ENCODE measurements at regions not wholly inside any gene's neighbourhood (a gene's known extent, or its start where the extent isn't known, plus 50 kb on each side); places are given as distances from the start of the nearest gene placed in this dataset.
A peak's percentile ranks its signal among the peaks of the same experiment; 100 is the strongest.

DNA sequence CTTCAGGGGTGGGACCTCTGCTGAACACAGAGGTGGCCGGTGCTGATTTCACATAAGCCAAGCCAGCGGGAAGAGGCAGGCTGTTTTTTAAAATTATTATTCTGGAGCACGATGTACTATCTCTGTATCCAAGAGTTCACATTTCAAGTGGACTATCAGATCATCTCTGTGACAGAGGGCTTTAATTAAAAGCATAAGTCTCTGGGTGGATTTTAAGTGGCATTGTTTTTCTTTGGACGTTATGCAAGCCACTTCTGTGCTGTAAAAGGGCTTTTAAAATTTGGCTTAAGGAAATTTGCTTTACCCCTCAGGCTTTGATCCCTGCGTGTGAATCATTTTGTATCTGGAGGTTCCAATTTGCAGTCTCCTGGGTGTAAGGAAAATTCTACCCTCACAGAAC, 124.7 kb downstream of the PALM2AKAP2 start:
- Histone ChIP-seq H3K79me2 (ENCODE audit: insufficient read depth, low read length) (no peaks in the 10 kb centered on the region), H3K27me3 (ENCODE audit: control insufficient read depth in 1 of 2, insufficient read depth in 2 of 2, low read length in 2 of 2) (no peaks in the 10 kb centered on the region; a peak in 1 of 5 replicates), H3K4me3 (replicated peaks in 1 of 3; ENCODE audit: insufficient read depth in 1 of 3, low read depth in 2 of 3, low read length in 3 of 3) (no peak overlapping the region), H3K4me1 (ENCODE audit: insufficient read depth, low read length) (peaks cover 46% of the 10 kb centered on the region), H3K36me3 (replicated peaks in 1 of 2; ENCODE audit: control insufficient read depth in 1 of 2, insufficient read depth in 2 of 2, low read length in 2 of 2) (no peaks in the 10 kb centered on the region), H3K27ac (ENCODE audit: extremely low read length, insufficient read depth, low read length) (no peak overlapping the region), H4K20me1 (ENCODE audit: insufficient read depth, low read length) (no peaks in the 10 kb centered on the region), H3K9ac (ENCODE audit: insufficient read depth, low read depth, low read length) (no peak overlapping the region), H3K4me2 (ENCODE audit: low read depth, low read length) (no peak overlapping the region), H2AFZ (ENCODE audit: low read length) (no peak overlapping the region), H3K9me3 (ENCODE audit: low read length) (no peaks in the 10 kb centered on the region)
- no peak for DNase-seq (ENCODE audit: low spot score)
- TF ChIP-seq LCORL (IDR thresholded peaks at IDR 0.05) (no peak), LCORL (CRISPR knock-in tag; IDR thresholded peaks at IDR 0.05) (no peak), ZNF550 (CRISPR knock-in tag; IDR thresholded peaks at IDR 0.05; ENCODE audit: borderline replicate concordance) (no peak), ZNF234 (CRISPR knock-in tag; conservative IDR thresholded peaks at IDR 0.05) (no peak)
- TF ChIP-seq, protein P1, sequence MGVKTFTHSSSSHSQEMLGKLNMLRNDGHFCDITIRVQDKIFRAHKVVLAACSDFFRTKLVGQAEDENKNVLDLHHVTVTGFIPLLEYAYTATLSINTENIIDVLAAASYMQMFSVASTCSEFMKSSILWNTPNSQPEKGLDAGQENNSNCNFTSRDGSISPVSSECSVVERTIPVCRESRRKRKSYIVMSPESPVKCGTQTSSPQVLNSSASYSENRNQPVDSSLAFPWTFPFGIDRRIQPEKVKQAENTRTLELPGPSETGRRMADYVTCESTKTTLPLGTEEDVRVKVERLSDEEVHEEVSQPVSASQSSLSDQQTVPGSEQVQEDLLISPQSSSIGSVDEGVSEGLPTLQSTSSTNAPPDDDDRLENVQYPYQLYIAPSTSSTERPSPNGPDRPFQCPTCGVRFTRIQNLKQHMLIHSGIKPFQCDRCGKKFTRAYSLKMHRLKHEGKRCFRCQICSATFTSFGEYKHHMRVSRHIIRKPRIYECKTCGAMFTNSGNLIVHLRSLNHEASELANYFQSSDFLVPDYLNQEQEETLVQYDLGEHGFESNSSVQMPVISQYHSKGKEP (CRISPR knock-in tag; IDR thresholded peaks at IDR 0.05) = no peak
- no peak for FAIRE-seq
- no TSS peak for BruUV-seq (replicated peaks)
- intact Hi-C loops (cut with micrococcal nuclease; ENCODE audit: unreplicated experiment) (no loop called here), in situ Hi-C loops (cut with HindIII; ENCODE audit: extremely low pct_ligation_motif_present, low pct_unique_long_range_greater_than_20kb) (loop anchor here (5.0 kb wide), 2 partner anchors 153 to 248 kb away; no protein-coding TSS in a partner anchor)
- ATAC-seq = no peak
- CTCF ChIA-PET (ENCODE audit: low intra/inter-chr PET ratio, low total read pairs) = interaction anchor here (2.2 kb wide), 1 partner anchor 248 kb away, joined by 28 read pairs; no protein-coding TSS in a partner anchor
- POLR2A ChIA-PET = no interaction called here
- 46% methylated on average over 5 of the region's 5 CpGs for WGBS (ENCODE audit: low lambda C conversion rate)

DNA sequence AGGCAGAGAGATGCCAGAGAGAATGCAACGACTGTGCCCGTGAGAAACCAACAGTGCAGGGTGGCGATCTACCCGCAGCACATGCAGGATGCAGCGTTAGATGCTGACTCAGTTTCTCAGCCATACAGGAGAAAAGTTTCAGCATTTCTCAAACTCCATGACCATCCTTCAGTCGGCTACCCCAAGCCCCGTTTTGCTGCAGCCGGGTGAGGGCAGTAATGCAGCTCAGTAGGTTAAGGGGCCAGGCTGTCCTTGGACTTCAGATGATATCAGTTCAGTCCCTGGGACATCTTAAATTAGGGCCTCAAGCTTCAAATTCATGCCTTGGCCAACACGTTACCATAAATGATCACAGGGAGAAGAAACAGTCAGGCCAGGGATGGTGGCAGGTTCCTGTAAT, 125.5 kb downstream of the PALM2AKAP2 start:
- BruUV-seq (replicated peaks) = no TSS peak
- Histone ChIP-seq H4K20me1 (ENCODE audit: insufficient read depth, low read length) (no peaks in the 10 kb centered on the region), H3K27ac (ENCODE audit: extremely low read length, insufficient read depth, low read length) (no peak overlapping the region), H3K9ac (ENCODE audit: insufficient read depth, low read depth, low read length) (no peak overlapping the region), H3K36me3 (replicated peaks in 1 of 2; ENCODE audit: control insufficient read depth in 1 of 2, insufficient read depth in 2 of 2, low read length in 2 of 2) (no peaks in the 10 kb centered on the region), H3K27me3 (ENCODE audit: control insufficient read depth in 1 of 2, insufficient read depth in 2 of 2, low read length in 2 of 2) (no peaks in the 10 kb centered on the region; a peak in 1 of 5 replicates), H3K4me3 (replicated peaks in 1 of 3; ENCODE audit: insufficient read depth in 1 of 3, low read depth in 2 of 3, low read length in 3 of 3) (no peak overlapping the region), H3K4me1 (ENCODE audit: insufficient read depth, low read length) (peaks cover 40% of the 10 kb centered on the region), H3K9me3 (ENCODE audit: low read length) (no peaks in the 10 kb centered on the region), H3K79me2 (ENCODE audit: insufficient read depth, low read length) (no peaks in the 10 kb centered on the region), H3K4me2 (ENCODE audit: low read depth, low read length) (no peak overlapping the region), H2AFZ (ENCODE audit: low read length) (no peak overlapping the region)
- 84% methylated on average over 9 of the region's 9 CpGs for WGBS (ENCODE audit: low lambda C conversion rate)
- DNase-seq (ENCODE audit: low spot score) (no peak), FAIRE-seq (no peak), ATAC-seq (no peak)
- intact Hi-C loops (cut with micrococcal nuclease; ENCODE audit: unreplicated experiment) = no loop called here
- in situ Hi-C loops (cut with HindIII; ENCODE audit: extremely low pct_ligation_motif_present, low pct_unique_long_range_greater_than_20kb) = loop anchor here (5.0 kb wide), 1 partner anchor 247 kb away; no protein-coding TSS in a partner anchor
- ChIA-PET CTCF (ENCODE audit: low intra/inter-chr PET ratio, low total read pairs) (no interaction called here), POLR2A (no interaction called here)
- TF ChIP-seq MAFK (conservative IDR thresholded peaks at IDR 0.05 in 1 of 2, IDR thresholded peaks at IDR 0.05 in 1 of 2; ENCODE audit: low read length in 2 of 2) = 0 out of 4 replicates have a peak, but pooled peaks of 1 of the 2 experiments have one; percentile 20
- TF ChIP-seq, protein P2, sequence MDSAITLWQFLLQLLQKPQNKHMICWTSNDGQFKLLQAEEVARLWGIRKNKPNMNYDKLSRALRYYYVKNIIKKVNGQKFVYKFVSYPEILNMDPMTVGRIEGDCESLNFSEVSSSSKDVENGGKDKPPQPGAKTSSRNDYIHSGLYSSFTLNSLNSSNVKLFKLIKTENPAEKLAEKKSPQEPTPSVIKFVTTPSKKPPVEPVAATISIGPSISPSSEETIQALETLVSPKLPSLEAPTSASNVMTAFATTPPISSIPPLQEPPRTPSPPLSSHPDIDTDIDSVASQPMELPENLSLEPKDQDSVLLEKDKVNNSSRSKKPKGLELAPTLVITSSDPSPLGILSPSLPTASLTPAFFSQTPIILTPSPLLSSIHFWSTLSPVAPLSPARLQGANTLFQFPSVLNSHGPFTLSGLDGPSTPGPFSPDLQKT (CRISPR knock-in tag; IDR thresholded peaks at IDR 0.05; ENCODE audit: borderline replicate concordance) = no peak
